GM10266 (cell line): ENCODE measurements at regions not wholly inside any gene's neighbourhood (a gene's known extent, or its start where the extent isn't known, plus 50 kb on each side); places are given as distances from the start of the nearest gene placed in this dataset.

Experiments
- DNase-seq: peaks from one replicate; pipeline ENCODE4 v3.0.0; 2012; ENCODE audit errors: extremely low spot score
- CTCF ChIP-seq: IDR thresholded peaks from 2 replicates; pipeline ENCODE4 v1.5.1; 2012; ENCODE audit warnings: mild to moderate bottlenecking, low read depth; ENCODE audit not compliant: control insufficient read depth, insufficient read depth; ENCODE audit errors: missing control alignments

GRCh38 chr15:85889956-85890619 is 95.4 kb upstream of the KLHL25 start:
- DNase-seq = no peak
- TF ChIP-seq CTCF = no peak

DNA sequence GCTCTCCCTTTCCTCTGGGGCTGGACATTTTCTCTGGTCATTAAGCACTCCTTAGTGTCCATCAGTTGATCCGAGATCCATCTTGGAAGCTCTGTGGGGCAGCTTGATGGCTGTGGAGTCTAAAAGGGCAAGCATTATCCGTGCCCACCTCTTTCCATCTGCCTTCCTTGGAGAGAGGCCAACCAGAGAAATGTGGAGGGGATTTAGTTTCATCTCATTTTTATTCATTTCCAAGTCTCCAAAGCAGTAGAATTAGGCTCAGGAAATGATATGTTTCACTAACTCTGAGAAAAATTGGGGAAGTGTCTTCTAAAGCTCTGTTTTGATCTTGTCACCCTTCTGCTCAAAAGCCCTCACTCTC is 95.9 kb upstream of the KLHL25 start:
- no peak for TF ChIP-seq CTCF
- no peak for DNase-seq

DNA sequence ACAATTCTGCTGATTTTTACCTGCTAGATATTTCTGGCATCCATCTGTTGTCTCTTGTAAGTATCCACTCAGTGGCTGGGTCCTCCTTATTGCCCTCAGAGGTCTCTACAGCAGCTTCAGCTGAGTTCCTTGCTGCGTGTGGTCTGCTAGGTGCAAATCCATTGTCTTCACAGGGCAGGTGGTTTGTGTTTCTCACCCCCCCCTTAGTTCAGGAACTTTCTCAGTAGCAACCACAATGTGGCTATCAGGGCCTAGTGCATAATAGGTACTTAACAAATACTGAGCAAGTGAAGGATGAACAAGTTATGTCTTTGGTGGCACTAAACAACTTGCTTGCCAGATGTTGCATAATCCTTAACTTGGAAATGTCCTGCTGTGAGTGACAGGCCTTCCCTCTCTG is 96.7 kb upstream of the KLHL25 start:
- DNase-seq = no peak
- TF ChIP-seq CTCF = no peak

GRCh38 chr15:85892232-85892631 is 97.5 kb upstream of the KLHL25 start:
- TF ChIP-seq CTCF = no peak
- no peak for DNase-seq

- DNase-seq = no peak
- no peak for TF ChIP-seq CTCF
These were observed 102.6 kb upstream of the KLHL25 start for GRCh38 chr15:85897207-85897894.

- no peak for TF ChIP-seq CTCF
- no peak for DNase-seq
These were observed 103.4 kb upstream of the KLHL25 start for GRCh38 chr15:85897895-85898717.

GRCh38 chr15:85899927-85900326 is 105.2 kb upstream of the KLHL25 start:
- DNase-seq = no peak

More at GRCh38 chr15:85899927-85900326, 105.2 kb upstream of the KLHL25 start:
- no peak for TF ChIP-seq CTCF
